Neural cell (in vitro differentiated cells): ENCODE measurements at regions not wholly inside any gene's neighbourhood (a gene's known extent, or its start where the extent isn't known, plus 50 kb on each side); places are given as distances from the start of the nearest gene placed in this dataset.

Experiments used
- H2AFZ ChIP-seq: fragments of 200-600, 300-800 bp; sonication (generic), shearing (Covaris generic); 2 replicates; pipeline ENCODE4 v1.6.0; 2014; ENCODE audit warnings: low read depth, mild to moderate bottlenecking, antibody characterized with exemption, low read length, moderate library complexity
- H3F3A ChIP-seq: fragments of 200-600 bp; shearing (Covaris generic); 2 replicates; pipeline ENCODE4 v1.6.1; 2016; ENCODE audit warnings: mild to moderate bottlenecking, moderate library complexity, mixed read lengths, antibody characterized with exemption, low read length; ENCODE audit not compliant: insufficient read depth, poor library complexity, severe bottlenecking
- H3K27ac ChIP-seq: fragments of 200-600, 300-800 bp; sonication (generic), shearing (Covaris generic); 2 replicates; pipeline ENCODE4 v1.5.1; 2014; ENCODE audit warnings: mild to moderate bottlenecking, low read length, moderate library complexity
- H3K27me3 ChIP-seq: fragments of 300-800, 200-600 bp; sonication (generic), shearing (Covaris generic); 2 replicates; pipeline ENCODE4 v1.6.0; 2014; ENCODE audit warnings: mild to moderate bottlenecking, low read depth, low read length, moderate library complexity; ENCODE audit not compliant: insufficient read depth
- H3K36me3 ChIP-seq: fragments of 300-800, 200-600 bp; sonication (generic), shearing (Covaris generic); 2 replicates; pipeline ENCODE4 v1.5.1; 2014; ENCODE audit warnings: mild to moderate bottlenecking, antibody characterized with exemption, low read length, moderate library complexity; ENCODE audit not compliant: insufficient read depth
- H3K4me2 ChIP-seq: fragments of 300-800, 200-600 bp; sonication (generic), shearing (Covaris generic); 2 replicates; pipeline ENCODE4 v1.6.0; 2014; ENCODE audit warnings: mild to moderate bottlenecking, low read length
- H3K4me3 ChIP-seq: fragments of 300-800, 200-600 bp; sonication (generic), shearing (Covaris generic); 2 replicates; pipeline ENCODE4 v1.5.1; 2014; ENCODE audit warnings: mild to moderate bottlenecking, low read length, moderate library complexity
- H3K79me2 ChIP-seq: fragments of 200-600 bp; shearing (Covaris generic); replicated peaks from 2 replicates; pipeline ENCODE4 v1.6.0; 2014; ENCODE audit warnings: mild to moderate bottlenecking, low read length, moderate library complexity; ENCODE audit not compliant: insufficient read depth
- H3K9ac ChIP-seq: fragments of 300-800, 200-600 bp; sonication (generic), shearing (Covaris generic); 2 replicates; pipeline ENCODE4 v1.6.1; 2016; ENCODE audit warnings: mild to moderate bottlenecking, low read length, mixed read lengths
- H3K9me2 ChIP-seq: fragments of 200-600 bp; shearing (Covaris generic); 2 replicates; pipeline ENCODE4 v1.6.1; 2016; ENCODE audit warnings: mild to moderate bottlenecking, low read length, mixed read lengths; ENCODE audit not compliant: insufficient read depth
- H3K9me3 ChIP-seq: fragments of 200-600, 300-800 bp; sonication (generic), shearing (Covaris generic); 2 replicates; pipeline ENCODE4 v1.6.1; 2016; ENCODE audit warnings: mild to moderate bottlenecking, mixed run types, low read length, moderate library complexity, mixed read lengths
- H4K20me1 ChIP-seq: fragments of 200-600 bp; shearing (Covaris generic); 2 replicates; pipeline ENCODE4 v1.6.1; 2016; ENCODE audit warnings: mild to moderate bottlenecking, mixed run types; ENCODE audit not compliant: insufficient read depth
- EP300 ChIP-seq: fragments of 450-650 bp; conservative IDR thresholded peaks from 2 replicates; pipeline ENCODE4 v1.6.1; 2014; ENCODE audit warnings: antibody characterized with exemption, mild to moderate bottlenecking, moderate library complexity; ENCODE audit not compliant: poor library complexity, severe bottlenecking
- EZH2 ChIP-seq: fragments of 200-600, 300-800 bp; shearing (Covaris generic), sonication (generic); IDR thresholded peaks from 2 replicates; pipeline ENCODE4 v1.6.1; 2014; ENCODE audit warnings: antibody characterized with exemption, low read length, borderline replicate concordance, mild to moderate bottlenecking; ENCODE audit not compliant: insufficient read depth, poor library complexity, severe bottlenecking
- MXI1 ChIP-seq: fragments of 450-650 bp; conservative IDR thresholded peaks from 2 replicates; pipeline ENCODE4 v1.6.1; 2014; ENCODE audit warnings: antibody characterized with exemption, mild to moderate bottlenecking; ENCODE audit not compliant: poor library complexity, severe bottlenecking
- POLR2AphosphoS5 ChIP-seq: IDR thresholded peaks from 2 replicates; pipeline ENCODE4 v1.6.1; 2012
- RAD21 ChIP-seq: fragments of 450-650 bp; conservative IDR thresholded peaks from 2 replicates; pipeline ENCODE4 v1.6.1; 2014; ENCODE audit warnings: antibody characterized with exemption, mild to moderate bottlenecking, moderate library complexity
- SMC3 ChIP-seq: fragments of 450-650 bp; conservative IDR thresholded peaks from 2 replicates; pipeline ENCODE4 v1.6.1; 2014; ENCODE audit warnings: antibody characterized with exemption, mild to moderate bottlenecking, moderate library complexity; ENCODE audit not compliant: poor library complexity
- TAF1 ChIP-seq: IDR thresholded peaks from 2 replicates; pipeline ENCODE4 v1.6.1; 2012; ENCODE audit warnings: low read depth
- TF ChIP-seq, protein P1 (sequence below): IDR thresholded peaks from 2 replicates; pipeline ENCODE4 v1.6.1; 2012; ENCODE audit warnings: borderline replicate concordance
- TF ChIP-seq, protein P2 (sequence below): fragments of 450-650 bp; IDR thresholded peaks from 2 replicates; pipeline ENCODE4 v1.5.1; 2014; ENCODE audit warnings: antibody characterized with exemption, mild to moderate bottlenecking, moderate library complexity; ENCODE audit not compliant: poor library complexity, severe bottlenecking

DNA sequence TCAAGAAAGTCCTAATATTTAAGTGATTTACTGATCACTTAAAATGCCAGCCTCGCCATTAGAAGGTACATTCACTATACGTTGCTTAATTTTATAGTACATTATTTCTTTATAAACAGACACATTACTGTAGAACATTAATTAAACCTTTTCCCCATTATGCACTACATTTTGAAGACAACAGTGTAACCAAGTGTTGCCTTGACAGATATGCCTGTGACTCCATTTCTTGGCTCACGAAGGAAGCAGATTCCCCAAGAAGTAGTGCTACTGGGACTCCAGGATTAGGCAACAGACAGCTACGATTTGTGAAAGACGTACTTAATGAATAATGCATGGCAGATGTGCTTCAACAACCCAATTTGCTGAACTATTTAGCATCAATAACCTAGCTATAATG lies 394.8 kb downstream of the RPS29 start:
- Histone ChIP-seq H3K4me2 (no peak overlapping the region), H3K9me2 (no peaks in the 10 kb centered on the region), H3F3A (no peaks in the 10 kb centered on the region), H3K79me2 (no peaks in the 10 kb centered on the region), H3K4me3 (no peak overlapping the region), H3K9ac (no peak overlapping the region), H3K36me3 (no peaks in the 10 kb centered on the region), H3K9me3 (no peaks in the 10 kb centered on the region), H3K27me3 (no peaks in the 10 kb centered on the region), H3K27ac (no peak overlapping the region), H2AFZ (no peak overlapping the region), H4K20me1 (no peaks in the 10 kb centered on the region)
- no peak for TF ChIP-seq SMC3
- TF ChIP-seq, protein P1, sequence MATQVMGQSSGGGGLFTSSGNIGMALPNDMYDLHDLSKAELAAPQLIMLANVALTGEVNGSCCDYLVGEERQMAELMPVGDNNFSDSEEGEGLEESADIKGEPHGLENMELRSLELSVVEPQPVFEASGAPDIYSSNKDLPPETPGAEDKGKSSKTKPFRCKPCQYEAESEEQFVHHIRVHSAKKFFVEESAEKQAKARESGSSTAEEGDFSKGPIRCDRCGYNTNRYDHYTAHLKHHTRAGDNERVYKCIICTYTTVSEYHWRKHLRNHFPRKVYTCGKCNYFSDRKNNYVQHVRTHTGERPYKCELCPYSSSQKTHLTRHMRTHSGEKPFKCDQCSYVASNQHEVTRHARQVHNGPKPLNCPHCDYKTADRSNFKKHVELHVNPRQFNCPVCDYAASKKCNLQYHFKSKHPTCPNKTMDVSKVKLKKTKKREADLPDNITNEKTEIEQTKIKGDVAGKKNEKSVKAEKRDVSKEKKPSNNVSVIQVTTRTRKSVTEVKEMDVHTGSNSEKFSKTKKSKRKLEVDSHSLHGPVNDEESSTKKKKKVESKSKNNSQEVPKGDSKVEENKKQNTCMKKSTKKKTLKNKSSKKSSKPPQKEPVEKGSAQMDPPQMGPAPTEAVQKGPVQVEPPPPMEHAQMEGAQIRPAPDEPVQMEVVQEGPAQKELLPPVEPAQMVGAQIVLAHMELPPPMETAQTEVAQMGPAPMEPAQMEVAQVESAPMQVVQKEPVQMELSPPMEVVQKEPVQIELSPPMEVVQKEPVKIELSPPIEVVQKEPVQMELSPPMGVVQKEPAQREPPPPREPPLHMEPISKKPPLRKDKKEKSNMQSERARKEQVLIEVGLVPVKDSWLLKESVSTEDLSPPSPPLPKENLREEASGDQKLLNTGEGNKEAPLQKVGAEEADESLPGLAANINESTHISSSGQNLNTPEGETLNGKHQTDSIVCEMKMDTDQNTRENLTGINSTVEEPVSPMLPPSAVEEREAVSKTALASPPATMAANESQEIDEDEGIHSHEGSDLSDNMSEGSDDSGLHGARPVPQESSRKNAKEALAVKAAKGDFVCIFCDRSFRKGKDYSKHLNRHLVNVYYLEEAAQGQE: no peak
- no peak for TF ChIP-seq RAD21
- no peak for TF ChIP-seq POLR2AphosphoS5
- TF ChIP-seq EZH2: no peak
- TF ChIP-seq, protein P2, sequence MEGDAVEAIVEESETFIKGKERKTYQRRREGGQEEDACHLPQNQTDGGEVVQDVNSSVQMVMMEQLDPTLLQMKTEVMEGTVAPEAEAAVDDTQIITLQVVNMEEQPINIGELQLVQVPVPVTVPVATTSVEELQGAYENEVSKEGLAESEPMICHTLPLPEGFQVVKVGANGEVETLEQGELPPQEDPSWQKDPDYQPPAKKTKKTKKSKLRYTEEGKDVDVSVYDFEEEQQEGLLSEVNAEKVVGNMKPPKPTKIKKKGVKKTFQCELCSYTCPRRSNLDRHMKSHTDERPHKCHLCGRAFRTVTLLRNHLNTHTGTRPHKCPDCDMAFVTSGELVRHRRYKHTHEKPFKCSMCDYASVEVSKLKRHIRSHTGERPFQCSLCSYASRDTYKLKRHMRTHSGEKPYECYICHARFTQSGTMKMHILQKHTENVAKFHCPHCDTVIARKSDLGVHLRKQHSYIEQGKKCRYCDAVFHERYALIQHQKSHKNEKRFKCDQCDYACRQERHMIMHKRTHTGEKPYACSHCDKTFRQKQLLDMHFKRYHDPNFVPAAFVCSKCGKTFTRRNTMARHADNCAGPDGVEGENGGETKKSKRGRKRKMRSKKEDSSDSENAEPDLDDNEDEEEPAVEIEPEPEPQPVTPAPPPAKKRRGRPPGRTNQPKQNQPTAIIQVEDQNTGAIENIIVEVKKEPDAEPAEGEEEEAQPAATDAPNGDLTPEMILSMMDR: no peak

DNA sequence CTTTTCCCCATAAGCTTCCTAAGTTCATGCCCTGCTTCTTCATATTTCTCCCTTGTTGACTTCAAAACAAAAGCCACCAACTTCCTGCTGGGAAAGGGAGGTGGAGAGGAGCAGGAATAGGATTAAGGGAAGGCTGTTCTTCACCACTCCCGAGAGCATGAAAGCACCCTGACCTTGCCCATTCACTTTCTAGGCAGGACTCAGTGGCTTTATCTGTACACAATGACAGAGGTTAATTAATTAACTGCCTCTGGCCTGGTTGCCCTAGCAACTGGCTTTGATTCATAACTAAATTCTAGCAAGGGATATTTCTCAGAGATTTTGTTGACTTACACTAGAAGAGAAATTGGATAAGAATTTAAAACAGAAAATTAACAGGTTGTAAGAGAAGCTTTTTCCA lies 396.8 kb downstream of the RPS29 start:
- Histone ChIP-seq H3K27ac (no peak overlapping the region), H3K9me3 (no peaks in the 10 kb centered on the region)

DNA sequence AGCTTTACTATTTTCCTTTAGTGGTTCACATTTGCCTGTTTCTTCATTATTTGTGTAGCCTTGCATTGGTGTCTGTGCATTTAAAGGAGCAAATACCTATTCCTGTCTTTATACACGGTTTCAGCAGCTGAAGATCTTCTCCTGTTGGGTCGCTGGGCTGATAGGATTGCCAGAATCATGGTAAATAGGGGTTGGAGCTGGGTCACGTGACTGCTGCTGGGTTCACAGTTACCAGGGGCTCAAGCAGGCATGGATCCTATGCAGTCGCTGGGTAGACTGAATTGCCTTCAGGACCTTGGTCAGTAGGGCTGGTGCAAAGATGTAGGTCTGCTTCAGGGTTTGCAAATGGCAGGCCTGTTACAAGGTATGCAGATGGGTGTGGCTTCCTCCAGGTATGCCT lies 398.4 kb downstream of the RPS29 start:
- no peak overlapping the region for H3K4me3 ChIP-seq
- no peak for TF ChIP-seq SMC3
- TF ChIP-seq POLR2AphosphoS5: no peak
- no peak for TF ChIP-seq TAF1
- TF ChIP-seq, protein P2: no peak
- TF ChIP-seq, protein P1: no peak
- no peak for TF ChIP-seq EP300
- TF ChIP-seq MXI1: no peak
- no peak for TF ChIP-seq RAD21
- TF ChIP-seq EZH2: no peak
- H3K27ac ChIP-seq: no peak overlapping the region
- H3K9ac ChIP-seq: no peak overlapping the region
- no peaks in the 10 kb centered on the region for H3K27me3 ChIP-seq
- H3K79me2 ChIP-seq: no peaks in the 10 kb centered on the region
- H3K36me3 ChIP-seq: no peaks in the 10 kb centered on the region
- H3F3A ChIP-seq: no peaks in the 10 kb centered on the region
- no peaks in the 10 kb centered on the region for H3K9me3 ChIP-seq
- no peaks in the 10 kb centered on the region for H4K20me1 ChIP-seq
- H2AFZ ChIP-seq: no peak overlapping the region
- H3K9me2 ChIP-seq: no peaks in the 10 kb centered on the region
- no peak overlapping the region for H3K4me2 ChIP-seq

More for the DNA sequence above, 396.8 kb downstream of the RPS29 start:
- no peak for TF ChIP-seq EZH2
- no peak for TF ChIP-seq RAD21
- TF ChIP-seq MXI1: no peak
- no peaks in the 10 kb centered on the region for H3F3A ChIP-seq
- H4K20me1 ChIP-seq: no peaks in the 10 kb centered on the region
- H3K4me3 ChIP-seq: no peak overlapping the region
- H3K4me2 ChIP-seq: no peak overlapping the region
- H3K79me2 ChIP-seq: no peaks in the 10 kb centered on the region
- H3K9ac ChIP-seq: no peak overlapping the region
- no peaks in the 10 kb centered on the region for H3K9me2 ChIP-seq
- no peaks in the 10 kb centered on the region for H3K27me3 ChIP-seq
- H2AFZ ChIP-seq: no peak overlapping the region
- H3K36me3 ChIP-seq: no peaks in the 10 kb centered on the region
